ENCODE measurements at regions not wholly inside any gene's neighbourhood (a gene's known extent, or its start where the extent isn't known, plus 50 kb on each side); places are given as distances from the start of the nearest gene placed in this dataset.

- TF ChIP-seq CTCF (IDR thresholded peaks at IDR 0.05; ENCODE audit: partially characterized antibody, unreplicated experiment) = no peak
- no peak for DNase-seq
- Mint-ChIP-seq H3K27ac (ENCODE audit: unreplicated experiment) (no peak overlapping the region), H3K4me3 (ENCODE audit: unreplicated experiment) (no peak overlapping the region), H3K4me1 (ENCODE audit: low read depth, unreplicated experiment) (no peaks in the 10 kb centered on the region), H3K36me3 (ENCODE audit: unreplicated experiment) (no peaks in the 10 kb centered on the region), H3K27me3 (ENCODE audit: unreplicated experiment) (no peaks in the 10 kb centered on the region), H3K9me3 (ENCODE audit: unreplicated experiment) (no peaks in the 10 kb centered on the region)
Measured at GRCh38 chr2:129002751-129003150, 684.1 kb upstream of the HS6ST1 start.

GRCh38 chr2:129004485-129004884, 685.8 kb upstream of the HS6ST1 start:
- Mint-ChIP-seq H3K9me3 (ENCODE audit: unreplicated experiment) (no peaks in the 10 kb centered on the region), H3K36me3 (ENCODE audit: unreplicated experiment) (no peaks in the 10 kb centered on the region), H3K4me1 (ENCODE audit: low read depth, unreplicated experiment) (no peaks in the 10 kb centered on the region), H3K27me3 (ENCODE audit: unreplicated experiment) (peaks cover 7% of the 10 kb centered on the region), H3K4me3 (ENCODE audit: unreplicated experiment) (no peak overlapping the region), H3K27ac (ENCODE audit: unreplicated experiment) (no peak overlapping the region)
- no peak for DNase-seq
- TF ChIP-seq CTCF (IDR thresholded peaks at IDR 0.05; ENCODE audit: partially characterized antibody, unreplicated experiment) = no peak

GRCh38 chr2:129004940-129005490, 686.3 kb upstream of the HS6ST1 start:
- Mint-ChIP-seq H3K4me3 (ENCODE audit: unreplicated experiment) (no peak overlapping the region), H3K27me3 (ENCODE audit: unreplicated experiment) (peaks cover 7% of the 10 kb centered on the region), H3K4me1 (ENCODE audit: low read depth, unreplicated experiment) (no peaks in the 10 kb centered on the region), H3K9me3 (ENCODE audit: unreplicated experiment) (no peaks in the 10 kb centered on the region), H3K36me3 (ENCODE audit: unreplicated experiment) (no peaks in the 10 kb centered on the region), H3K27ac (ENCODE audit: unreplicated experiment) (no peak overlapping the region)
- no peak for TF ChIP-seq CTCF (IDR thresholded peaks at IDR 0.05; ENCODE audit: partially characterized antibody, unreplicated experiment)
- DNase-seq = no peak

GRCh38 chr2:129006135-129006886, 687.6 kb upstream of the HS6ST1 start:
- Mint-ChIP-seq H3K36me3 (ENCODE audit: unreplicated experiment) (no peaks in the 10 kb centered on the region), H3K27me3 (ENCODE audit: unreplicated experiment) (peaks cover 7% of the 10 kb centered on the region), H3K9me3 (ENCODE audit: unreplicated experiment) (no peaks in the 10 kb centered on the region), H3K4me3 (ENCODE audit: unreplicated experiment) (no peak overlapping the region), H3K4me1 (ENCODE audit: low read depth, unreplicated experiment) (no peaks in the 10 kb centered on the region), H3K27ac (ENCODE audit: unreplicated experiment) (no peak overlapping the region)
- DNase-seq = no peak
- no peak for TF ChIP-seq CTCF (IDR thresholded peaks at IDR 0.05; ENCODE audit: partially characterized antibody, unreplicated experiment)

- TF ChIP-seq CTCF (IDR thresholded peaks at IDR 0.05; ENCODE audit: partially characterized antibody, unreplicated experiment) = no peak
- Mint-ChIP-seq H3K4me1 (ENCODE audit: low read depth, unreplicated experiment) (no peaks in the 10 kb centered on the region), H3K36me3 (ENCODE audit: unreplicated experiment) (no peaks in the 10 kb centered on the region), H3K9me3 (ENCODE audit: unreplicated experiment) (no peaks in the 10 kb centered on the region), H3K27me3 (ENCODE audit: unreplicated experiment) (peaks cover 7% of the 10 kb centered on the region), H3K27ac (ENCODE audit: unreplicated experiment) (no peak overlapping the region), H3K4me3 (ENCODE audit: unreplicated experiment) (no peak overlapping the region)
- no peak for DNase-seq
Measured at GRCh38 chr2:129006901-129007300, 688.2 kb upstream of the HS6ST1 start.

Data from glutamatergic neuron (in vitro differentiated cells).